ENCODE measurements at regions not wholly inside any gene's neighbourhood (a gene's known extent, or its start where the extent isn't known, plus 50 kb on each side); places are given as distances from the start of the nearest gene placed in this dataset.

GRCh38 chr2:65742977-65743376 is 310.6 kb upstream of the SPRED2 start:
- in situ Hi-C loops (cut with HindIII; ENCODE audit: low pct_unique_long_range_greater_than_20kb, low sequenced_read_pairs) (no loop called here), intact Hi-C loops (cut with micrococcal nuclease; ENCODE audit: unreplicated experiment) (no loop called here)
- ATAC-seq (no peak), DNase-seq (ENCODE audit: low read depth, low spot score) (no peak)
- ChIA-PET CTCF (no interaction called here), POLR2A (no interaction called here)
- no peaks in the 10 kb centered on the region for H3K36me3 ChIP-seq (ENCODE audit: control insufficient read depth, insufficient read depth, low read length)
- H3K4me3 ChIP-seq (ENCODE audit: low read depth in 2 of 2, low read length in 2 of 2), result no peak overlapping the region
- TF ChIP-seq POLR2AphosphoS5 (IDR thresholded peaks at IDR 0.05; ENCODE audit: low read depth, low read length) (no peak), CTCF (IDR thresholded peaks at IDR 0.05) (peak; percentile 17; the same call in 1 of the 2 replicates)
- H3K27ac ChIP-seq (ENCODE audit: low read length), result no peak overlapping the region
- H3K9me3 ChIP-seq (ENCODE audit: control insufficient read depth, insufficient read depth, low read depth, low read length), result no peaks in the 10 kb centered on the region
- H3K27me3 ChIP-seq (ENCODE audit: control insufficient read depth, insufficient read depth, low read length), result no peaks in the 10 kb centered on the region
- no peaks in the 10 kb centered on the region for H3K4me1 ChIP-seq (ENCODE audit: control insufficient read depth, insufficient read depth, low read length)
- BruUV-seq (replicated peaks), result no TSS peak

DNA sequence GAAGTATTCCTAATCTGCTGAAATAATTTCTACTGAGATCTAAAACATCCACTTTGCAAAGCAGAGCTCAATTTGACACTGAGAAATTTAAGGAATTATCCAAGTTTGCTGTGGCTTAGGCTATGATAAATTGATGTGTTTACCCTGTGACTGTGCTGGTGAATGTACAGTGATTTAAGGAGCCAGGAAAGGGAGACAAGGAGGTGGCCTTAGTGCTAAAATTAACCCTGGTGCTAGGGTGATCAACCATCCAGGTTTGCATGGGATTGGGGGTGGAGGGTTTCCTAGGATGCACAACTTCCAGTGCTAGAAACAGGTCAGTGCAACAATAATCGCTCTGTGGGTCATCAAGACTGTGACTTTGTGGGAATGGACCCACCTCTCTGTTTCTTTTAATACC is 307.5 kb upstream of the SPRED2 start:
- ChIA-PET POLR2A (no interaction called here), CTCF (no interaction called here)
- Histone ChIP-seq H3K27me3 (ENCODE audit: control insufficient read depth, insufficient read depth, low read length) (no peaks in the 10 kb centered on the region), H3K9me3 (ENCODE audit: control insufficient read depth, insufficient read depth, low read depth, low read length) (no peaks in the 10 kb centered on the region), H3K4me3 (ENCODE audit: low read depth in 2 of 2, low read length in 2 of 2) (no peak overlapping the region), H3K4me1 (ENCODE audit: control insufficient read depth, insufficient read depth, low read length) (no peaks in the 10 kb centered on the region), H3K27ac (ENCODE audit: low read length) (no peak overlapping the region), H3K36me3 (ENCODE audit: control insufficient read depth, insufficient read depth, low read length) (no peaks in the 10 kb centered on the region)
- in situ Hi-C loops (cut with HindIII; ENCODE audit: low pct_unique_long_range_greater_than_20kb, low sequenced_read_pairs) (no loop called here), intact Hi-C loops (cut with micrococcal nuclease; ENCODE audit: unreplicated experiment) (no loop called here)
- ATAC-seq, result no peak
- no TSS peak for BruUV-seq (replicated peaks)
- no peak for DNase-seq (ENCODE audit: low read depth, low spot score)
- TF ChIP-seq, protein P1, sequence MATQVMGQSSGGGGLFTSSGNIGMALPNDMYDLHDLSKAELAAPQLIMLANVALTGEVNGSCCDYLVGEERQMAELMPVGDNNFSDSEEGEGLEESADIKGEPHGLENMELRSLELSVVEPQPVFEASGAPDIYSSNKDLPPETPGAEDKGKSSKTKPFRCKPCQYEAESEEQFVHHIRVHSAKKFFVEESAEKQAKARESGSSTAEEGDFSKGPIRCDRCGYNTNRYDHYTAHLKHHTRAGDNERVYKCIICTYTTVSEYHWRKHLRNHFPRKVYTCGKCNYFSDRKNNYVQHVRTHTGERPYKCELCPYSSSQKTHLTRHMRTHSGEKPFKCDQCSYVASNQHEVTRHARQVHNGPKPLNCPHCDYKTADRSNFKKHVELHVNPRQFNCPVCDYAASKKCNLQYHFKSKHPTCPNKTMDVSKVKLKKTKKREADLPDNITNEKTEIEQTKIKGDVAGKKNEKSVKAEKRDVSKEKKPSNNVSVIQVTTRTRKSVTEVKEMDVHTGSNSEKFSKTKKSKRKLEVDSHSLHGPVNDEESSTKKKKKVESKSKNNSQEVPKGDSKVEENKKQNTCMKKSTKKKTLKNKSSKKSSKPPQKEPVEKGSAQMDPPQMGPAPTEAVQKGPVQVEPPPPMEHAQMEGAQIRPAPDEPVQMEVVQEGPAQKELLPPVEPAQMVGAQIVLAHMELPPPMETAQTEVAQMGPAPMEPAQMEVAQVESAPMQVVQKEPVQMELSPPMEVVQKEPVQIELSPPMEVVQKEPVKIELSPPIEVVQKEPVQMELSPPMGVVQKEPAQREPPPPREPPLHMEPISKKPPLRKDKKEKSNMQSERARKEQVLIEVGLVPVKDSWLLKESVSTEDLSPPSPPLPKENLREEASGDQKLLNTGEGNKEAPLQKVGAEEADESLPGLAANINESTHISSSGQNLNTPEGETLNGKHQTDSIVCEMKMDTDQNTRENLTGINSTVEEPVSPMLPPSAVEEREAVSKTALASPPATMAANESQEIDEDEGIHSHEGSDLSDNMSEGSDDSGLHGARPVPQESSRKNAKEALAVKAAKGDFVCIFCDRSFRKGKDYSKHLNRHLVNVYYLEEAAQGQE (IDR thresholded peaks at IDR 0.05; ENCODE audit: insufficient read depth in 1 of 2, low read depth in 2 of 2, low read length in 1 of 2), result no peak
- TF ChIP-seq TCF7L2 (IDR thresholded peaks at IDR 0.05; ENCODE audit: low read depth, low read length) (no peak), POLR2AphosphoS5 (IDR thresholded peaks at IDR 0.05; ENCODE audit: low read depth, low read length) (no peak), SIN3A (IDR thresholded peaks at IDR 0.05; ENCODE audit: borderline replicate concordance, insufficient read depth, low read depth, low read length) (no peak), CTCF (IDR thresholded peaks at IDR 0.05) (no peak)

Measured in Panc1 (cell line).